PC-9 (cell line): ENCODE measurements at regions not wholly inside any gene's neighbourhood (a gene's known extent, or its start where the extent isn't known, plus 50 kb on each side); places are given as distances from the start of the nearest gene placed in this dataset.

Experiments used
- CTCF ChIP-seq: fragments of 200-600 bp; sonication (generic); conservative IDR thresholded peaks from 2 replicates; pipeline ENCODE4 v1.6.1; 2017; ENCODE audit warnings: mixed run types, antibody characterized with exemption, mild to moderate bottlenecking, moderate library complexity
- EZH2 ChIP-seq: fragments of 200-600 bp; sonication (generic); IDR thresholded peaks from 2 replicates; pipeline ENCODE4 v1.8.0; 2017; ENCODE audit warnings: antibody characterized with exemption, low read depth

GRCh38 chr5:133700251-133700650, 87.9 kb upstream of the FSTL4 start:
- TF ChIP-seq CTCF (no peak), EZH2 (no peak)
